Ecto neural progenitor cell (in vitro differentiated cells): ENCODE measurements at regions not wholly inside any gene's neighbourhood (a gene's known extent, or its start where the extent isn't known, plus 50 kb on each side); places are given as distances from the start of the nearest gene placed in this dataset.
"Not testable (repeated sequence)": the region's sequence is repeated elsewhere in the genome, so short reads cannot be mapped to it uniquely, and the experiment has no call there.

Source experiments
- DNase-seq: peaks from one replicate; pipeline ENCODE4 v3.0.0-alpha.2; 2018; ENCODE audit warnings: low spot score

DNA sequence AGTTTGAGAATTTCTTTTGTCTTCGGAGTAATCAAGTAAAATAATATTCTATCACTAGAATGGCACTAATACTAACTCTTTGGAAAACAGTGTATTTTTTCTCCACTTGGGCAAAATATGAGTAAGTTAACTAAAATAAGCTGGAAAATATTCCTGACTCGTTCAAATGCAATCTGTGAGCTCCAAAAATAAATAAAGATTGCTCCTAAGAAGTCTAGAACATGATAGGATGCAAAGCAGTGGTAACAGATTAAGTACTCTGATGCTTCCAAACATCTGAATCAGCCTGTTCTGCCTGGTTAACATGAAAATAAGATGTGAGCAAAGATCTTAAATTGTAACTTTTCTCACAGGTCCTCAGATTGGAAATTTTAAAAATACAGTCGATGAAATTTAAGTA, 285.1 kb upstream of the ID4 start:
- DNase-seq: no peak

DNA sequence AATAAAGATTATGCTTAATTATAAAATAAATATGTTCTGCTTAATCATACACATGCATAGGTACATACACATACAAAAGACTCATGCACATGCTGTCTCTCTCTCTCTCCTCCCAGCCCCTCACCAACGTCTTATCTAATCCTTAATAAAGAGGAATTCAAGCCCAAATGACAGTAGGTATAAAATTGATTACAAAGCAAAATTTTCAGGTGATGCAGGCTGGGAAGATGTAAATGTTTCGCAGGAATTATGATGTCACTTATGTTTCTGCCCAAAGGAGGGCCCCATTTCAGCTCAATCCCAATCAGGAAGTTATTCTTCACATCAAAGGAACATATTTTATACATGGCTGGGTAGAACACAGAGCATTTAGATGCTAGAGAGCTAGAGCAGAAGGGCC, 284.6 kb upstream of the ID4 start:
- DNase-seq: no peak

DNA sequence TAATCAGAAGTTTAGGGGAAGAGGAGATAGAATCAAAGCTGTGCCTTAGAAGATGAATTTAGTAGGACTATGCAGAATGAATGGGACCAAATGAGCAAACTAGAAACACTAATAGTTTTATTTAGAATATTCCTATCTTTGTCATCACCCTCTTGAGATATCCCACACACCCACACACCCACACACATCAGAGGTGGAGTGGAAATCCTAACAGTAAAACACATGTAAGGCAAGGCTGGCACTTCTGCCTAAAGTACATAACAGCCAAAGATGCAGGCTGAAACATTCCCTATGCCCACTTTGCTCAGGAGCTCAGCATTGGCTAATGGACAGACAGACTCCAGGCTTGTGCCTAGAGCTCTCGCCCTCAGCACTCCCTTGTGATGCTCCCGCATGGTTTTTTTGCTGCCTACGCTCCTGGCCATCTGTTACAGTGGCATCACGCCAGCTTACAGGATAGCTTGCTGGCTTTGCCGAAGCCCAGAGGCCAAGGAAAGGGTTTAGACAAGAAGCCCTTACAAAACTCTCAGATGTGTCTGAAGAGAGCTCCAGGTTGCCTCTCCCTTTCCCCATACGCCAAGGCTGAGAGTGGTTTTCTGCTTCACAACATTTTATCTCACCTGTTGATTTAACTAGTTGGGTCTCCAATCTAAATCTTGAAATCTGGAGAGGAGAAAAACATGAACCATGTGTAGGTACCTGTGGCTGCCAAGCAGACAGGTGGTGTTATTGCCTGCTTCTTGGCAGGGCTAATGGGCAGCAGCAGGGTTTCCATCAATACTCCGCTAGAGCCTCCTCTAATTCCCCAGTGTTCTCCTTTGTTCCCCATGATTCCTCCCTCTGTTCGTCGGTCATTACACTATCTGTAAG, 282.6 kb upstream of the ID4 start:
- DNase-seq: no peak

DNA sequence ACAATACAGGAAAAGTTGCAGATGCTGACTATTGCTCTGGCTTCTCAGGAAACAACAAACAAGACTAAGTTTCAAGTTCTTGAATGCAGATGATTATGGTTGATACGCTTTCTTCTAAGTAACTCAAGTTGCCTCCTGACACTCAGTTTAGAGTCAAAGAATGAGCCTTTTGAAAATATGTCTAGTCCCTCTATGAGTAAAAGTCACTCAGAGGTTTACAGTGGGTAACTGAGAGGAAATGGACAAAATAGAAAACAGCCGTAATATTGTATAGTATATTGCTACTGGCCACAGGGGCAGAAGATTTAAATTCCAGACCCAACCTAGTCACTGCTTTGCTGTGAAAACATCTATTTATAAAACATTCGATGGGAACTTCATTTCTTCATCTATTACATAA, 280.0 kb upstream of the ID4 start:
- no peak for DNase-seq

DNA sequence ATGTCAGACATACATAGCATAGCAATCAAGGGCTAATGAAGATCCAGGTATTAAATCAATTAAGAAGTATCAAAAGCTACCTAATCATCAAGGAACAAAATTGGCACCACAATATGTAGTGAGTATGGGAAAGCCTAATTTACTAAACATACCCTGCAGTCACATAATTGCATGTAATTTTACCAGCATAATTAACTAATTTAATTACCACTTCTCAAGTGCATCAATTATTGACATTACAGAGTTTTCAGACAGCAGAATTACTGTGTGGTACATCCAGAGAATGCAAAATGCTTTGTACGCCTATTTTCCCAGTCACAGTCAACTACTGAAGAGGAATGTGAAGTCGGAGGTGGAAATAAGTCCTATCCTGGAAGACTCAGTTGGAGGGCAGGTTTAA, 279.0 kb upstream of the ID4 start:
- DNase-seq: no peak

DNA sequence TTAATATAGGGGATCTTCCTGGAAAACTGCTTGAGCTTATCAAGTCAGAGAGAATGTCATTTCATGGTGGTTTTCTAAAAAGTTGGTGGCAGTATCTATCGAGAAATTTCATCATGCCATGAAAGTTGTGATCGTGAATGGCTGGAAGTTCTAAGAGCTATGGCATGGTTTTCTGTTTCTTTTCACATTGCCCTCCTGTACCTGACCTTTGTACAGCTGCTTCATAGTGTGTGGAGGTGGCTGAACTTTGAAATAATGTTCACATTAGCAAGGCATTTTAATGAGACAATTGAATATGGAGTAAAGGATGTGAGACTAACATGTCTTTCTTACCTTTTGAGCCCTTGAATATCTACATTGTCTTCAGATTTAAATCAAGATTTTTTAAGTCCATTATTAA, 278.2 kb upstream of the ID4 start:
- no peak for DNase-seq

DNA sequence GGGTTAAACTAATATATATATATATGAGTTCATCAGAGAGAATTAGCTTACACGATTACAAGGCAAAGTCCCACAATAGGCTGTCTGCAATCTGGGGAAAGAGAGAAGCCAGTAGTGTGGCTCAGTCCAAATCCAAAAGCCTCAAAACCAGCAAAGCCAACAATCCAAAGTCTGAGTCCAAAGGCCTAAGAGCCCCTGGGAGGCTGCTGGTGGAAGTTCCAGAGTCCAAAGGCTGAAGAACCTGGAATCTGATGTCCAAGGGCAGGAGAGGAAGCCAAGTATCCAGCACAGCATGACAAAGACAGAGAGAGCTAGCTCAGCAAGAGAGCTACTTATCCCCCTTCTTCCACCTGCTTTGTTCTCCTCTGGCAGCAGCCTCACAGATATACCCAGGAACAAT, 274.7 kb upstream of the ID4 start:
- DNase-seq: no peak

DNA sequence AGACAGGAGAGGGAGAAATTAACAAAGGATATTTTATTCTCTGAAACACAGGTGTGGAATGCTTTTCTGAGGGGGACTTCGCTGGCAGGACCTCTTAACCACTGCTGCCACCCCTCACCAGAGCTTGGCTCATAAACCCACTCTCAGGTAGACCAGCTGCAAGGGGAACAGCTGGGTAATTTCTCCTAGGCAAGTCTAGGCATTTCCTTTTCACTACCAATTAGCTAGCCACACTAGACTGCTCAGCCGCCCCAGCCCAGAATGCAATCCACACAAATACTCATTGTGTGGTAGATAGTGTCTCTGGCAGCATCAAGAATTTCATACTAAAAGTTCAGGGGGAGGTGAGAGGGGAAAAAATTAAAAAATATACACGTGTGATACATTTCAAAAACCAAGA, 267.6 kb upstream of the ID4 start:
- DNase-seq: no peak

DNA sequence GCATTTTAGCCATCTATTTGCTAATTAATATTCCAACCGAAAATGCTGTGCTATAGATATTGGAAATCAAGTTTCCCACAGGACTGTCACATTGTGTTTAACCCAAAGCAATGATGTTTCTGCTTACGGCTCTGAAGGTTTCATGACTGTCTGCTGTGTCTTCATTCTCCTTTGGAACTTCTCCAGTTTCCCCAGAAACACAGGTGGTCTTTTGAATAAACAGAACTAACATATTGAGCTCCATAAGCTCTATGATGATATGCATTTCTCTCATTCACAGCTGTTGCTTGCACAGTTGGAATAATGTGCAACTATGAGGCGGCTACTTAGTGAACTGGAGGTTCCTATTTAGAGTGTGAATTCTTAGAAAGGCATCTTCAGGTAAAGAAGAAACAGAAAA, 266.0 kb upstream of the ID4 start:
- no peak for DNase-seq

DNA sequence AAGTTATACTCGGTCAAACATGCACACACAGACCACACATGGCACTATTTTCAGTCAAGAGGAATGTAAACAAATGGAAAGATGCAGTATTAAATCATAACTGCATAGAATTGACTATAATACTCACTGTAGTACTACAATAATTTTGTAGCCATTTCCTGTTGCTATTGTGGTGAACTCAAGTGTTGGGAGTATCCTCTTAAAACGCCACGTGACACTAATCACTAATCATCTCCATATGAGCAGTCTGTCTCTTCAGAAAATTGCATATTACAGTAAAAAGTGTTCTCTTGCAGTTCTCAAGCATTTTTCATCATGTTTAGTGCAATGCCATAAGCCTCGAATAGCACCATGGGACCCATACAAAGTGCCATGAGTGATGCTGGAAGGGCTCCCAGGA, 258.7 kb upstream of the ID4 start:
- DNase-seq: no peak

DNA sequence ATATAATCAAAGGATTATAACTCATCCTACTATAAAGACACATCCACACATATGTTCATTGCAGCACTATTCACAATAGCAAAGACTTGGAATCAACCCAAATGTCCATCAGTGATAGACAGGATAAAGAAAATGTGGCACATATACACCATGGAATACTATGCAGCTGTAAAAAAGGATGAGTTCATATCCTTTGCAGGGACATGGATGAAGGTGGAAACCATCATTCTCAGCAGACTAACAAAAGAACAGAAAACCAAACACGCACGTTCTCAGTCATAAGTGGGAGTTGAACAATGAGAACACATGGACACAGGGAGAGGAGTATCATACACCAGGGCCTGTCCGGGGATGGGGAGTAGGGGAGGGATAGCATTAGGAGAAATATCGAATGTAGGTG, 253.0 kb upstream of the ID4 start:
- DNase-seq: not testable (repeated sequence)

DNA sequence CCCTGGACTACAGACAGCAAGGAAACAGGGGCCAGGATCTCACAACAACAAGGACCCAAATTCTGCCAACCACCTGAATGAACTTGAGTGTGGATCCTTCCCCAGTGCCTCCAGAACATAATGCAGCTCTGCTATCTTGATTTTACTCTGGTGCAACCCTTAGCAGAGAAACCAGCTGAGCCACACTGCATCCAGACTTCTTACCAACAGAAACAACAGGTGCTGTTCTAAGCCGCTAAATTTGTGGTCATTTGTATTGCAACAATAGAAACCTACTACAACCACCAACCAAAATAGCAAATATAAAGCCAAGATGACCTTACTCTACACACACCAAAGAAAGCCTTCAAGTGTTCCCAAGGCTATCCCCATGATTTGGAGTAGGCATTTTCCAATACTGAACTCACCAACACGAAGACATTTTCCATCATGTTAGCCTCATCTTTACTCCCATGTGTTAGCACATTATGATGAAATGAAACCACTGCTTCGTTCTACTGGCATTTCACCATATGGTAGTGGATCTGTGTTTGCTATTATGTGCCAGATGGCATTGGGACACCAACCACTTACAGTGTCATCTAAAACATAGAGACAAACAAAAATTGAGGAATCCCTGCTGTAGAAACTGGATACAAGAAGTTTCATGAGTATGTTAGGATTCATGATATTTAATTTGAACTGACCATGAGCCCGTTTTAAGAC, 249.8 kb upstream of the ID4 start:
- no peak for DNase-seq

DNA sequence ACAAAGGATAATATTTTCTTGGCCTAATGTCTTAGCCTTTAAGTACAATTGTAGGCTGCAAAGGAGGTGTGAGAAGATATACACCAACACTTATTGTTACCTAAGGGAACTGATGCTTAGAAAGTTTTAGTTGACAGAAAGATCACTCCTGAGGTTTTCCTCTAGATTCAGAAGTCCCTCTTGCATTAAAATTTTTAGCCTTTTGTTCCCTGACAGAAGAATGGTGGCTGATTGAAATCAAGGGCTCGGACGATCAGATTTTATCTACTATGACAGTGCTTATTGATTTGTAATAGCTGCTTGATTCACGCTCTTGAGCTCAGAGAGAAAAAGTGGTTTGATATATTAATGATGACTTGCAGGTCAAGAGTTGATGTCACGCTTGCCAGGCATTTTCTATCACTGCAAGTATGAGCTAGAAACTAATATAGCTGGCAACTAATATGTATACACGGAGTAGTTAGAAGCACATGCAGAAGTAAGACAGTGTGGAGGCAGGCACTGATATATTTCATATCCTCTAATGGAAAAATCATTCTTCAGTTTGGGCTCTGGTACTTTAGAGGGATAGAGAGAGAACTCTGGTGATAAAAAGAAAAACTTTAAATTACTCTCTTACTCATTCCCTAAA, 246.6 kb upstream of the ID4 start:
- DNase-seq: no peak

DNA sequence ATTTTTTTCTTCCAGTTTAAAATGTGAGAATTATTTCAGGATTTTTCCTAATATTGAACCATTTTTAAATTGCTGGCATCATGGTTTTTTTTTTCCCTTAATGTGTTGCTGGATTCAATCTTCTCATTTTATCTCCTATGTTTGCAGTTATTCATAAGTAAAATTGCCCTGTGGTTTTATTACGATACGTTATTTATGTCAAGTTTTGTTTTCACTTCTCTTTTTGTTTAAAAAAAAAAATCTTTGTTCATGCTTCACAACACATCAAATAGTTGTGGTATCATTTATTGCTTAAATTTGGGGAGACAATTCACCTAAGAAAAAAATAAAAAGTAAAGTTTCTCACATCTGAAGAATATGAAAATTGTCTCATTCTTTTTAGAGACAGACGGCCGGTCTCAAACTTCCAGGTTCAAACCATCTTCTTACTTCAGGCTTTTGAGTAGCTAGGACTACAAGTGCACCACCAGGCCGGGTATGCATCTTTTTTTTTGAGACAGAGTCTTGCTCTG, 239.3 kb upstream of the ID4 start:
- no peak for DNase-seq

DNA sequence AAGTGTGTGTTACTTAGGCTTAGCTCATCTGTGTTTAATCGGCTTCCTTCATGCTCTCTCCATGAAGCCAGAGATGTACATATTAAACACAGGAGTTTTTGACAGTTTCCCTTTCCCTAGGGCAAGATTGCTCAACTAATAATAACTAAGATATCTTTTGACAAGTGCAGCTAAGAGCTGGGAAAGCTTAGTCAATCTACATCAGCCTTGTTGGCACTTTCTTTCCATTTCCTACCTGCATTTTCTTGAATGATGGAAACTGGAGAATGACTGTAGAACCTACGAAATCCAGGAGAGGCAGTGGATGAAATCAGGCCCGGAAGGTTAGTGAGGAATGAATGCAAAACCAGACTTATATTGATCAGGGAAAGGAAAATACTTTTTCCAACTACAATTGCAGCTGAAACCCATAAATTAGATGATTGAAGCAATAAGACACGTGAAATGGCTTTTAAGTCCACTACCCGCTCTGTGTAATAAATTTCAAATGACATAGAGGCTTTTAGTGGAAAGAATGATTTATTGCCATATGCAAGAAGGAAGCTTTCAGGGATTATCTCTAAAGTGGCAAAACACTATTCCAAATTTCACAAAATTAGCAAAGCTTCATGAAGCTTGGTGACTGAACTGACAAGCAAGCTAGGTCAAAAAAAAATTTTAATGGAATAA, 237.2 kb upstream of the ID4 start:
- no peak for DNase-seq

DNA sequence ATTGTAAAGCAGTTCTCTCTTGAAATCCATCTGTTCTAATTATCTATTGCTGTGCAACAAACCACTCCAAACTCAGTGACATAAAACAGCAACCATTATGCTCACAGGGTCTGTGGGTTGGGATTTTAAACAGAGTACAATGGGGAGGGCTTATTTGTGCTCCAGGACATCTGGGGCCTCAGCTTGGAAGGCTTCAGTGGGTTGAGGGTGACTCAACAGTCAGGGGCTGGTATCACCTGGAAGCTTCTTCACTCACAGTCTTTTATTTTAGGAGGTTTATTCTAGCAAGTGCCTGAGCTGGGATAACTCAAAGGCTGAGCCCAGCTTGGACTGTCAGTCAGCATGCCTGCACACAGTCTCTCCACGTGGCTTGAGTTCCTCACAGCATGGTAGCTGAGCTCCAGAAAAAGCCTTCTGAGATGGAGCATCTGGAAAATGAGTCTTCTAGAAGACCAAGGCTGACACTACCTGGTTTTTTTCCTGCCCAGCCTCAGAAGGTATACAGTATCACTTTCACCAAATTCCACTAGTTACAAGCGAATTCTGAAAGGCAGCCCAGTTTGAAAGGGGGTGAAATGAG, 234.6 kb upstream of the ID4 start:
- no peak for DNase-seq

DNA sequence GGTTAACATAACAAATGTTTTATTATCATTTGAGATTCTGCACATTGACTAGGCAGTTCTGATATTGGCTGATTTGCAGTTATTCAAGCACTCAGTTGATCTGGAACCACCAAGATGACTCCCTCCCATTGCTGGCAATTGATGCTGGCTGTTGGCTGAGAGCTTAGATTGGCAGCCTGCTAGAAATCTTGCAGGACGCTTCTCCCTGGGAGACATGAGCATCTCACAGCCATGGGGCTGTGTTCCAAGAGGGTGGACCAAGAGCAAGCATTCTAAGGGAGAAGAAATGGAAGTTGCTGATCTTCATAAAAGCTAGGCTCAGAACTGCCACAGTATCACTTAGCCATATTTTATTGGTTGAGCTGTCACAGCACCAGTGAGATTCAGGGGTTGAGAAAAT, 233.4 kb upstream of the ID4 start:
- no peak for DNase-seq

DNA sequence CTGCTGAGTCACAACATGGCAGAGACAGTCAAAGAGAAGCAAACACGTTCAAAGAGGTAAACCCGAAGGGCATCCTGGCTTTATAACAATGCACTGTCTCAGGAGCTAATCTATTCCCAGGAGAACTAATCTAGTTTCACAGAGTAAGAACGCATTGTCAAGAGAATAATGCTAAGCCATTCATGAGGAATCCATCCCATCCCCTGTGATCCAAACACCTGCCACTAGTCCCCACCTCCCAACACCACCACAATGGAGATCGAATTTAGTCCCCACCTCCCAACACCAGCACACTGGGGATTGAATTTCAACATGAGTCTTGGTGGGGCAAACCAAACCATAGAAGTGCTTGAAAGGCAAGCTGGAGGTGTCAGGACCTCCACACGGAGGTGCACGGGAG, 231.5 kb upstream of the ID4 start:
- no peak for DNase-seq

DNA sequence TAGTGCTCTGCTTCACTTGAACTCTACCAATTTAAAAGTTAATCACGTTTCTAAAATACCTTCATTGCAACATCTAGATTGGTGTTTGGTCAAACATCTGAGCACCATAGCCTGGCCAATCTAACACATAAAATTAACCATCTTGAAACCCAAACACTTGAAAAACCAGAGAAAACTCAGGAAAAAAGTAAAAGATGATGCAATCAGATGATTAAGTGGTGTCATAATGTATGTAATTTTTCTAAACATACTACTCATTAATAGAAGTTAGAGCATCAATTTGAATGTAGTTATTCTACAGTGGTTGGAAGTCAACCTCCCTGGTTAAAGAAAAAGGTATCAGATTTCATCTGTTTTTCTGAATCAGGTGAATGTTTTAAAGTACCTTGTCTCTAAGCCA, 228.6 kb upstream of the ID4 start:
- DNase-seq: no peak

DNA sequence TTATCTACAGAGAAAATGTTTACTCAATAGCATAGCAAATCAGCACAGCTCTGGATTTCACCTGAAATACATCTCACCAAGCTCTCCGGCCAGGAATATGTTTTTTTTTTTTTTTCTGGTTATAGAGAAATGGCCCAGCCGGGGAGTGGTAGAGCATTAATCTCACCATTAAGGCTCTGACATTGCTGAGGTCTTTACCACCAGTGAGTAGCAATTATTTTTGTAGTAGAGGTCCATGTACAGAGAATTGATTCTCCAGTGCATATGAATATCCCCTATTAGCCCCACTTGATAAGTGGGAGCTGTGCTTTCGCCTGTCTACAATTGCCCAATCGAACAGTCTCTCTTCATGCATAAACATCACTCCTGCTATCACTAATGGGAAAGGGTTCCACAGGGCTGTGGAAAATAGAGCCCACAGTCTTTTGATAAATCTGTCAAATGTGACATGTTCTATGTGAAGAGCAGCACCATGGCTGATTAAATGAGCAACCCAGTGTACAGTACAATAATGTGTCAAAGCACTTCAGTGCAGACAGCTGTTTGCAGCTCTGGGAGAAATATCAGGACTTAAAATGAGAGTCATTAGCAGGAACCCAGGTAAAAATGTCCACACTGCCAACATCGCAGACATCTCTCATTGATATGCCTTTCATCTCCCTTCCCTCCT, 227.1 kb upstream of the ID4 start:
- DNase-seq: no peak

DNA sequence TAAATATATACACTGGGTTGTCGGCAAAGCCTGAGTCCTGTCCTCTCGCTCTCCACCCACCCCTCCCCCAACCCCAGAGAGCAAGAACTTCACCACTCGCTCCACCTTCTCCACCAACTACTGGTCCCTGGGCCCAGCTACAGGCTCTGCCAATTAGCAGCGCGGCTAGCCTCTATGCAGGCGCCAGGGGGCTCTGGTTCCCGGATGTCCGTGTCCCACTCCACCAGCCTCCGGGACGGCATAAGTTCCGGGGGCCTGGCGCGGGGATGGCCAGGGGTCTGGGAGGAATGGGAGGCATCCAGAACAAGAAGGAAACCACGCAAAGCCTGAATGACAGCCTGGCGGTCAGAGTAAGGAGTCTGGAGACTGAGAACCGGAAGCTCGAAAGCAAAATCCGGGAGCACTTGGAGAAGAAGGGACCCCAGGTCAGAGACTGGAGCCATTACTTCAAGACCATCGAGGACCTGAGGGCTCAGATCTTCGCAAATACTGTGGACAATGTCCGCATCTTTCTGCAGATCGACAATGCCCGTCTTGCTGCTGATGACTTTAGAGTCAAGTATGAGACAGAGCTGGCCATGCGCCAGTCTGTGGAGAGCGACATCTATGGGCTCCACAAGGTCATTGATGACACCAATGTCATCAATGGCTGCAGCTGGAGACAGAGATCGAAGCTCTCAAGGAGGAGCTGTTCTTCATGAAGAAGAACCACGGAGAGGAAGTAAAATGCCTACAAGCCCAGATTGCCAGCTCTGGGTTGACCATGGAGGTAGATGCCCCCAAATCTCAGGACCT, 224.3 kb upstream of the ID4 start:
- not testable (repeated sequence) for DNase-seq
